ENCODE measurements at regions not wholly inside any gene's neighbourhood (a gene's known extent, or its start where the extent isn't known, plus 50 kb on each side); places are given as distances from the start of the nearest gene placed in this dataset.

DNA sequence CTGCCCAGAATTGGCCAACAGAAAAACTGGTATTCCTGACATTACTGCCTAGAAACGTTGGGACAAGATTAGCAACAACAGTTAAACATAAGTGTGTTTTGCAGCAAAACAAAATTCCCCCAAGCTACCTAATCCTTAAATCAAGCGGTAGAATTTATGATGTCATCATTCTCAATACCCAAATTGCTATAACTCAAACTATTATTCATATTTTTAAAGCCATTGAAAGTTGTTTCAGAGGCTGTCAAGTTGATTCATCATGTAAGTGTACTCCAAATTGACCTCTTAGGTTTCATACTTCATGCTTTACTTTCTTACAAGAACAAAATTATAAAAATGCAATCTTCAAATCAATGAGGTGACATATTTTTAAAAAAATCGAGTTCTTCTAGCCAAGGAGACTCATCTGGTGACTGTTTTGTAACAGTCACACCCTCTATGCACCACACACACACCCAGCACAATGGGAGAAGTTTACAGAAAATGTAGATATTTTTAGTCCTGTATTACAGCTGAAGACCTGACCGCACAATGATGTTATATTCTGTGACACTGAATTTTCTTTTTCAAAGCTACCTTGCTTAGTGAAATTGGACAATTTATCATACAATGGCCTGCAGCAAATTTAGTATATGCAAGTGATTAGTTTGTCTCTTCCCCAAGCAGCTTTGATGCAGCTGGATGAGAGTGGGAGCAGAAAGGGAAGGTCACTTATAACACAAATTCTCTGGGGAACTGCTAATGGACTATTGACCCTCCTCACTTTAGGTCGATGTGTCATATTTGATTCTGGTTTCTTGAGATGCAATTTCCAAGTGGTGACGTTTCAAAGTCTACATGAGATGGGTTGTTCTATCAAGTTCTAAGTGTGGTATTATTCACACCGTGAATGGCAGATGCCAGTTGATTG is 345.3 kb upstream of the OBI1 start:
- no peak for TF ChIP-seq EP300 (IDR thresholded peaks at IDR 0.05)
- TF ChIP-seq POLR2A (IDR thresholded peaks at IDR 0.05) = no peak
- TF ChIP-seq, protein P1, sequence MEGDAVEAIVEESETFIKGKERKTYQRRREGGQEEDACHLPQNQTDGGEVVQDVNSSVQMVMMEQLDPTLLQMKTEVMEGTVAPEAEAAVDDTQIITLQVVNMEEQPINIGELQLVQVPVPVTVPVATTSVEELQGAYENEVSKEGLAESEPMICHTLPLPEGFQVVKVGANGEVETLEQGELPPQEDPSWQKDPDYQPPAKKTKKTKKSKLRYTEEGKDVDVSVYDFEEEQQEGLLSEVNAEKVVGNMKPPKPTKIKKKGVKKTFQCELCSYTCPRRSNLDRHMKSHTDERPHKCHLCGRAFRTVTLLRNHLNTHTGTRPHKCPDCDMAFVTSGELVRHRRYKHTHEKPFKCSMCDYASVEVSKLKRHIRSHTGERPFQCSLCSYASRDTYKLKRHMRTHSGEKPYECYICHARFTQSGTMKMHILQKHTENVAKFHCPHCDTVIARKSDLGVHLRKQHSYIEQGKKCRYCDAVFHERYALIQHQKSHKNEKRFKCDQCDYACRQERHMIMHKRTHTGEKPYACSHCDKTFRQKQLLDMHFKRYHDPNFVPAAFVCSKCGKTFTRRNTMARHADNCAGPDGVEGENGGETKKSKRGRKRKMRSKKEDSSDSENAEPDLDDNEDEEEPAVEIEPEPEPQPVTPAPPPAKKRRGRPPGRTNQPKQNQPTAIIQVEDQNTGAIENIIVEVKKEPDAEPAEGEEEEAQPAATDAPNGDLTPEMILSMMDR (IDR thresholded peaks at IDR 0.05) = no peak
- no peak for TF ChIP-seq POLR2AphosphoS5 (IDR thresholded peaks at IDR 0.05)
- 65 to 71% methylated on average over 7 of the region's 7 CpGs for WGBS, 2 donors (ENCODE audit: low coverage in 1 of 2)

GRCh38 chr13:78999494-78999893 is 340.5 kb upstream of the OBI1 start:
- Histone ChIP-seq H3K4me1 (no peaks in the 10 kb centered on the region), H3K27ac (no peak overlapping the region), H3K4me3 (no peak overlapping the region), H3K36me3 (no peaks in the 10 kb centered on the region), H3K9me3 (no peaks in the 10 kb centered on the region), H3K27me3 (no peaks in the 10 kb centered on the region)
- TF ChIP-seq EP300 (IDR thresholded peaks at IDR 0.05) (no peak), POLR2A (IDR thresholded peaks at IDR 0.05) (no peak), POLR2AphosphoS5 (IDR thresholded peaks at IDR 0.05) (no peak)
- TF ChIP-seq, protein P1 (IDR thresholded peaks at IDR 0.05) = no peak
- WGBS, 2 donors (ENCODE audit: low coverage in 1 of 2) = 75 to 80% methylated on average over 4 of the region's 4 CpGs
- ATAC-seq = no peak

More for the DNA sequence above, 345.3 kb upstream of the OBI1 start:
- Histone ChIP-seq H3K27me3 (no peaks in the 10 kb centered on the region), H3K9me3 (no peaks in the 10 kb centered on the region), H3K4me1 (no peaks in the 10 kb centered on the region), H3K36me3 (no peaks in the 10 kb centered on the region), H3K4me3 (no peak overlapping the region), H3K27ac (no peak overlapping the region)
- ATAC-seq = no peak

DNA sequence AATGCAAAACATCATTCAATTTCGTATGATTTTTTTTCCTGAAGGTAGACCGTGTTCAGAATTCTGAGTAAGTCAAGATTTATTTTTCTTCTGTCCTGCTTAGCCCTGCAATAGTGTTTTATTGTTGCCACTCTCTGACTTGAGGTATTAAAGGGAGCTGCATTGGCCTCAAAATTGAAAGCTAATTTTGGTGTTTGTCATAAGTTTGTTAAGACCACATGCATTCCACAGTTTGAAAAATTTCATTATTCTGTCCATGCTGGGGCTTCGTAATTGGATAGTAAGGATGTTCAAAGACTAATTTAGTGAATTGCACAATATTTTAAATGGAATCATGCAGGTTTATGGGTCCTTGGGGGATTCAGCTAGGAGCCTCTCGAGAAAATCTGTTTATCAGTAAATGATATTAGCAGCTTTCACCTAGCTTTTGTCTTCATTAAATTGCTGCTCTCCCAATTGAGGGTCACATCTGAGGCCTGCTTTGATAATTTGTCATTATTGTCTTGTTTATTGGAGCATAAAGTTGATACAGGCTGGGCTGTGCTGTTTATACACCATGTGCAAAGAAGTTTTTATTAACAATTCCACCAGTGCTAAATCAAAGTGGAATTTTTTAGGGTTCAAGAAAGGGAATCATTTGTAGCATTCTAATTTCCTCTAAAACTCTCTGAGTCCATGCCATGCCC is 339.8 kb upstream of the OBI1 start:
- H3K27me3 ChIP-seq = no peaks in the 10 kb centered on the region
- no peak for TF ChIP-seq POLR2AphosphoS5 (IDR thresholded peaks at IDR 0.05)
- no peak for TF ChIP-seq POLR2A (IDR thresholded peaks at IDR 0.05)
- TF ChIP-seq, protein P1 (IDR thresholded peaks at IDR 0.05) = no peak
- TF ChIP-seq EP300 (IDR thresholded peaks at IDR 0.05) = no peak
- H3K4me1 ChIP-seq = no peaks in the 10 kb centered on the region
- no peak for ATAC-seq
- H3K27ac ChIP-seq = no peak overlapping the region
- 78% methylated on average over 4 of the region's 4 CpGs for WGBS, 2 donors (ENCODE audit: low coverage in 1 of 2)
- H3K9me3 ChIP-seq = no peaks in the 10 kb centered on the region
- H3K36me3 ChIP-seq = no peaks in the 10 kb centered on the region
- no peak overlapping the region for H3K4me3 ChIP-seq

DNA sequence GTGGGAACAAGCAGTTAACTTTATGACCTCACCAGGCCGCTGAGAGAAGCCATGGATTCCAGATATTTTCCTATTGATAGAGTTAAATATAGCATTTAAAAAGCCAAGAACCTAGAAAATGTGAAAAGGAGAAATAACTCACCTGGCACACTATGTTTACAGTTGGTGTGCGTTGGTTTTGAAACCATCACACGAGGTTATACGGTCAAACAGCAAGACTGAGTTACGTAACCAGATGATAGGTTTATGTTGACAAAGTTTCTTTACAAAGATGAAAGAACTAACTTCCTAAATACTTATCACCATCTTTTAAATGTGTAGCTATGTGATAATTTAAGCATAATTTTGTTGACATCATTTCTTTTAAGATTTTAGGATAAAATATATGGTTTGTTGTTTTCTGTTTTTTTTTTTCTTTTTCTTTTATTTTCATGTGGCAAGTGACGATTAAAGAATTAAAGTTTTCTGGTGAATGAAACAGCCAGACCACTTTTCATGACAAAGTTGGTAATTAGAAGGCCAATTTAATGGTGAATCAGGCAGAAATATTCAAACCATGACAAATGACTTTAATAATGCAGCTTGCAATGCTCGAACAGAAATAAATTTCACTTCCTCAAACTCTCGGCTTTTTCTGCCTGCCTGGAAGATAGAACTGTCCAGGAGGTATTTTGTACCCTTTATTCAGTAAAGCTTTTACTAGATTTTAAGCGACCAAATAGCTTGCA is 339.1 kb upstream of the OBI1 start:
- H3K36me3 ChIP-seq = no peaks in the 10 kb centered on the region
- no peak overlapping the region for H3K4me3 ChIP-seq
- TF ChIP-seq POLR2A (IDR thresholded peaks at IDR 0.05) = no peak
- TF ChIP-seq EP300 (IDR thresholded peaks at IDR 0.05) = no peak
- TF ChIP-seq, protein P1 (IDR thresholded peaks at IDR 0.05) = no peak
- TF ChIP-seq POLR2AphosphoS5 (IDR thresholded peaks at IDR 0.05) = no peak
- no peaks in the 10 kb centered on the region for H3K9me3 ChIP-seq
- H3K27ac ChIP-seq = no peak overlapping the region
- no peak for ATAC-seq
- no peaks in the 10 kb centered on the region for H3K4me1 ChIP-seq
- WGBS, 2 donors (ENCODE audit: low coverage in 1 of 2) = 54 to 65% methylated on average over 8 to 9 of the region's 9 CpGs
- H3K27me3 ChIP-seq = no peaks in the 10 kb centered on the region

Measured in gastroesophageal sphincter (tissue), 4 donors.